Vagina (tissue), 2 donors: ENCODE measurements at regions not wholly inside any gene's neighbourhood (a gene's known extent, or its start where the extent isn't known, plus 50 kb on each side); places are given as distances from the start of the nearest gene placed in this dataset.

ENCODE experiments used
- DNase-seq, 2 donors: peaks; one replicate each; pipeline ENCODE4 v3.0.0-alpha.2; 2017; ENCODE audit errors: extremely low spot score in 2 of 2
- H3K27ac ChIP-seq: fragments of 200-600 bp; sonication (generic); one replicate; pipeline ENCODE4 v1.5.1; 2019
- H3K27me3 ChIP-seq: fragments of 200-600 bp; sonication (generic); one replicate; pipeline ENCODE4 v1.5.1; 2019
- H3K36me3 ChIP-seq, 2 donors: fragments of 200-600 bp; sonication (generic); one replicate each; pipeline ENCODE4 v1.5.1; 2017 to 2019
- H3K4me1 ChIP-seq: fragments of 200-600 bp; sonication (generic); one replicate; pipeline ENCODE4 v1.5.1; 2019
- H3K4me3 ChIP-seq, 2 donors: fragments of 200-600 bp; sonication (generic); 1 replicate in 1 of 2; 2 replicates in 1 of 2; pipeline ENCODE4 v1.5.1; 2016 to 2019
- H3K9me3 ChIP-seq: fragments of 200-600 bp; sonication (generic); one replicate; pipeline ENCODE4 v1.5.1; 2019
- POLR2A ChIP-seq, 2 donors: fragments of 450-650 bp; IDR thresholded peaks; one replicate each; pipeline ENCODE4 v1.6.1; 2017; ENCODE audit warnings: antibody characterized with exemption in 2 of 2, mild to moderate bottlenecking in 2 of 2, moderate library complexity in 2 of 2
- POLR2AphosphoS5 ChIP-seq, 2 donors: sonication (generic); formaldehyde crosslinking; IDR thresholded peaks; one replicate each; pipeline ENCODE4 v1.9.0; 2017; ENCODE audit warnings: antibody characterized with exemption in 2 of 2, mild to moderate bottlenecking in 2 of 2, low read depth in 1 of 2; ENCODE audit not compliant: insufficient read depth in 1 of 2
- intact Hi-C: fragments of 100-400 bp; cut with DNase I; formaldehyde crosslinking; loops from one replicate; pipeline ENCODE4 v1.15.1; 2023
- TF ChIP-seq, protein P1 (sequence below), 3 experiments: fragments of 450-650 bp in 2 of 3; fragments of 200-600 bp in 1 of 3; sonication (generic) in 1 of 3; IDR thresholded peaks; one replicate each; pipeline ENCODE4 v1.5.1; 2017 to 2019; ENCODE audit warnings: antibody characterized with exemption in 3 of 3, mild to moderate bottlenecking in 2 of 3, moderate library complexity in 2 of 3

DNA sequence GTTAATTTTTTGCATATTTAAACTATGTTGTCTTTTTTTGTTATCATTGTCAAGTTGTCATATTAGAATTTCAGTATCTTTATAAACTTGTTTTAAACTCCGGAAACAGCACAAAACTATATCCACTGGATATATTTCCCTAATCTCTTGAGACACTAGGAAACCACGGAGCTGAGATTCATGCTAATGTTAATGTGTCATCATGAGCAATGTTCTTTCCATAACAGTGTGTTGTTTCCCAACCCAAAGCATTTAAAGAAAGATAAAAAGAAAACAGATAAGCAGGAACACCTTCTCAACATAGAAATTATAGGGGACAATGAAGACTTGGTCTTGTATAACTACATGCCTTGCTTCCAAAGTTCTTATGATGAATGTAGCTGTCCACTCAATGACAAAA lies 626.2 kb upstream of the TMPRSS15 start:
- no peaks in the 10 kb centered on the region for H3K4me1 ChIP-seq
- DNase-seq, result no peak
- no peaks in the 10 kb centered on the region for H3K9me3 ChIP-seq
- no peaks in the 10 kb centered on the region for H3K27me3 ChIP-seq
- intact Hi-C loops, result no loop called here
- H3K4me3 ChIP-seq, result no peak overlapping the region
- TF ChIP-seq, protein P1, sequence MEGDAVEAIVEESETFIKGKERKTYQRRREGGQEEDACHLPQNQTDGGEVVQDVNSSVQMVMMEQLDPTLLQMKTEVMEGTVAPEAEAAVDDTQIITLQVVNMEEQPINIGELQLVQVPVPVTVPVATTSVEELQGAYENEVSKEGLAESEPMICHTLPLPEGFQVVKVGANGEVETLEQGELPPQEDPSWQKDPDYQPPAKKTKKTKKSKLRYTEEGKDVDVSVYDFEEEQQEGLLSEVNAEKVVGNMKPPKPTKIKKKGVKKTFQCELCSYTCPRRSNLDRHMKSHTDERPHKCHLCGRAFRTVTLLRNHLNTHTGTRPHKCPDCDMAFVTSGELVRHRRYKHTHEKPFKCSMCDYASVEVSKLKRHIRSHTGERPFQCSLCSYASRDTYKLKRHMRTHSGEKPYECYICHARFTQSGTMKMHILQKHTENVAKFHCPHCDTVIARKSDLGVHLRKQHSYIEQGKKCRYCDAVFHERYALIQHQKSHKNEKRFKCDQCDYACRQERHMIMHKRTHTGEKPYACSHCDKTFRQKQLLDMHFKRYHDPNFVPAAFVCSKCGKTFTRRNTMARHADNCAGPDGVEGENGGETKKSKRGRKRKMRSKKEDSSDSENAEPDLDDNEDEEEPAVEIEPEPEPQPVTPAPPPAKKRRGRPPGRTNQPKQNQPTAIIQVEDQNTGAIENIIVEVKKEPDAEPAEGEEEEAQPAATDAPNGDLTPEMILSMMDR (IDR thresholded peaks at IDR 0.05), result no peak
- no peak for TF ChIP-seq POLR2A (IDR thresholded peaks at IDR 0.05)
- no peak for TF ChIP-seq POLR2AphosphoS5 (IDR thresholded peaks at IDR 0.05; ENCODE audit: insufficient read depth in 1 of 2, low read depth in 1 of 2)
- no peaks in the 10 kb centered on the region for H3K36me3 ChIP-seq
- H3K27ac ChIP-seq, result no peak overlapping the region

DNA sequence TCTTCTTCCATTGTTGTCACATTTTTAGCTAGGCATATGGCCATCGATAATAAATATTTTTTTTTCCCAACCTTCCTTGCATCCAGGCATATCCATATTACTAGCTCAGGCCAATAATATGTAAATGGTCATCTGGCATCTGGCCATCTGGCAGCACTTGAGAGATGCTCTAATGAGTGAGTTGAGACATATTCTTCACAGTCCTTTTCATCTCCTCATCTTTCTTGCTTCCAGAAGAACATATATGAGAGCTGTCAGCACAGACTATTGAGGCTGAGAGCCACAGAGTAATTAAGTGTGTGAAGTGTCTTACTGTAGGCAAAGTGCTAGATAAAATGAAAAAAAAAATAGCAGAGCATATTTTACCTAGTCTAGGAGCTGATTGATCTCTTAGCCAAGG lies 628.4 kb upstream of the TMPRSS15 start:
- TF ChIP-seq, protein P1 (IDR thresholded peaks at IDR 0.05), result no peak
- TF ChIP-seq POLR2AphosphoS5 (IDR thresholded peaks at IDR 0.05; ENCODE audit: insufficient read depth in 1 of 2, low read depth in 1 of 2), result no peak
- TF ChIP-seq POLR2A (IDR thresholded peaks at IDR 0.05), result no peak
- H3K4me1 ChIP-seq, result no peaks in the 10 kb centered on the region
- H3K27ac ChIP-seq, result no peak overlapping the region
- H3K4me3 ChIP-seq, result no peak overlapping the region
- no peaks in the 10 kb centered on the region for H3K9me3 ChIP-seq
- DNase-seq, result no peak
- H3K27me3 ChIP-seq, result no peaks in the 10 kb centered on the region
- intact Hi-C loops, result no loop called here
- H3K36me3 ChIP-seq, result no peaks in the 10 kb centered on the region

DNA sequence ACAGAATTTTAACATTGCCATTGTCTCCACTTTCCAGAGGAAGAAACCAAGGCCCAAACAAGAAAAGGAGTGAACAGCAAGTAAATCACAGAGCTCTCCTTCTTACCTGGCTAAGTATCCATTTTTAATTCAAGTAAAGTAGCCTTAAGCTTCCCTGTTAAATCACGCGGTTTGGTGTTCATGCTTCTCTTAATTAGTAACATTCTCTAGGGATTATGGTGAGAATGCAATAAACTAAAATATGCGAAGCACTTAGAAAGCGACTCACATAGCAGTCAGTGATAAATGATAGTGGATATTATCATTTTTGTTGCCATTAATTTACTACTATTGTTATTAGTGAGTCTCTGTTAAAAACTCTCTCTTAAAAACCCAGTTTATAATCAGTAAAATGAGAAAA lies 630.5 kb upstream of the TMPRSS15 start:
- TF ChIP-seq POLR2AphosphoS5 (IDR thresholded peaks at IDR 0.05; ENCODE audit: insufficient read depth in 1 of 2, low read depth in 1 of 2) (no peak), POLR2A (IDR thresholded peaks at IDR 0.05) (no peak)
- TF ChIP-seq, protein P1 (IDR thresholded peaks at IDR 0.05), result no peak
- intact Hi-C loops, result no loop called here
- no peak overlapping the region for H3K4me3 ChIP-seq
- no peak overlapping the region for H3K27ac ChIP-seq
- DNase-seq, result no peak
- H3K4me1 ChIP-seq, result no peaks in the 10 kb centered on the region
- no peaks in the 10 kb centered on the region for H3K9me3 ChIP-seq
- no peaks in the 10 kb centered on the region for H3K27me3 ChIP-seq
- no peaks in the 10 kb centered on the region for H3K36me3 ChIP-seq

DNA sequence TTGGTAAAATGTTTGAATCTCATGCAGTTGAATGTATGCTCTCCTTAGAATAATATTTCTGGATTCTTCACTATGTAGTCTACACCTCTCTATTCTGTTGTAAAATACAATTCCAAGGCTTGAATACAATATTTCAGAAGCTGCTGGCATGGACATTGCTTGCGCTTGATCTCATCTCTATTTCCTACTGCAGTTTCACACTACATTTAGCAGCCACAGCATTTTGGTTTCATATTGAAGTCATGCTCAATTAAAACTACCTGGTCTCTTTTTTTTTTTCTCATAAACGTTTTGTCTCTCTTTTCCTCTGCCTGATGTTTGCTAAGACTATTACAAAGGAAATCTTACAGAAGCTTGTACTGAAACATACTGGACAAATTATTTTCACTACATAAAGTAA lies 631.0 kb upstream of the TMPRSS15 start:
- Histone ChIP-seq H3K4me3 (no peak overlapping the region), H3K36me3 (no peaks in the 10 kb centered on the region), H3K4me1 (no peaks in the 10 kb centered on the region), H3K27me3 (no peaks in the 10 kb centered on the region), H3K9me3 (no peaks in the 10 kb centered on the region), H3K27ac (no peak overlapping the region)
- intact Hi-C loops, result no loop called here
- DNase-seq, result no peak
- no peak for TF ChIP-seq POLR2AphosphoS5 (IDR thresholded peaks at IDR 0.05; ENCODE audit: insufficient read depth in 1 of 2, low read depth in 1 of 2)
- TF ChIP-seq, protein P1 (IDR thresholded peaks at IDR 0.05), result no peak
- no peak for TF ChIP-seq POLR2A (IDR thresholded peaks at IDR 0.05)

DNA sequence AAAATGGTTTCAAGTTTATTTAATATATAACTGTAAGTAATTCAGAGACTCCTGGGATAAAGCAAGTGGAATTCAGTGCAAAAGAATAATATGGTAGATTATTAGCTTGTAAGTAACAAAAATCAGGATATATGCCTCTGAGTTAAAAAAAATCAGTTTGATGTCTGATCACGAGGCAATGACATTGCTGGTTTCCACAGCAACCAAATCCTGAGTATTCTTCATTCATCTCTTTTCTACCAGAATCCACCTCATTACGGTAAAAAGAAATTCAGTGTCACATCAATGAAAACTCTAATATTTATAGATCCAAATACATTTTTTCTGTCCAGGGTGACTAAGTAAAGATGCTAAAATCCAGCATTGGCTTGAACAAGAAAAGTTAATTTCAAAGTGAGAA lies 642.3 kb upstream of the TMPRSS15 start:
- intact Hi-C loops, result no loop called here
- no peaks in the 10 kb centered on the region for H3K27me3 ChIP-seq
- TF ChIP-seq, protein P1 (IDR thresholded peaks at IDR 0.05), result no peak
- no peak for TF ChIP-seq POLR2A (IDR thresholded peaks at IDR 0.05)
- TF ChIP-seq POLR2AphosphoS5 (IDR thresholded peaks at IDR 0.05; ENCODE audit: insufficient read depth in 1 of 2, low read depth in 1 of 2), result no peak
- no peaks in the 10 kb centered on the region for H3K4me1 ChIP-seq
- H3K9me3 ChIP-seq, result no peaks in the 10 kb centered on the region
- no peak overlapping the region for H3K27ac ChIP-seq
- no peak for DNase-seq
- H3K4me3 ChIP-seq, result no peak overlapping the region
- no peaks in the 10 kb centered on the region for H3K36me3 ChIP-seq
